Hematopoietic multipotent progenitor cell treated with erythropoietin and hydrocortisone succinate and interleukin-3 and kit ligand, for 15 days (in vitro differentiated cells): ENCODE measurements at regions not wholly inside any gene's neighbourhood (a gene's known extent, or its start where the extent isn't known, plus 50 kb on each side); places are given as distances from the start of the nearest gene placed in this dataset.
"Not testable (repeated sequence)": the region's sequence is repeated elsewhere in the genome, so short reads cannot be mapped to it uniquely, and the experiment has no call there.

ENCODE experiments used
- DNase-seq: peaks from one replicate; pipeline ENCODE4 v3.0.0-alpha.2; 2015; ENCODE audit warnings: low spot score

GRCh38 chr2:63740943-63741342 lies 100.8 kb upstream of the UGP2 start:
- no peak for DNase-seq

GRCh38 chr2:63741884-63742579 lies 99.7 kb upstream of the UGP2 start:
- no peak for DNase-seq

GRCh38 chr2:63742580-63742976 lies 99.1 kb upstream of the UGP2 start:
- DNase-seq = no peak

- no peak for DNase-seq
Measured at GRCh38 chr2:63743170-63743981, 98.3 kb upstream of the UGP2 start.

GRCh38 chr2:63743982-63744966 lies 97.4 kb upstream of the UGP2 start:
- no peak for DNase-seq

- DNase-seq = not testable (repeated sequence)
Measured at GRCh38 chr2:63746548-63746947, 95.1 kb upstream of the UGP2 start.

GRCh38 chr2:63751901-63752300 lies 89.8 kb upstream of the UGP2 start:
- no peak for DNase-seq

- DNase-seq = no peak
Measured at GRCh38 chr2:63755216-63755615, 86.5 kb upstream of the UGP2 start.

GRCh38 chr2:63755965-63756364 lies 85.7 kb upstream of the UGP2 start:
- no peak for DNase-seq

GRCh38 chr2:63763391-63763941 lies 78.2 kb upstream of the UGP2 start:
- no peak for DNase-seq

- no peak for DNase-seq
Measured at GRCh38 chr2:63764630-63765029, 77.1 kb upstream of the UGP2 start.

GRCh38 chr2:63765117-63765516 lies 76.6 kb upstream of the UGP2 start:
- DNase-seq = no peak

- DNase-seq = no peak
Measured at GRCh38 chr2:63767307-63767706, 74.4 kb upstream of the UGP2 start.

GRCh38 chr2:63768051-63768450 lies 73.6 kb upstream of the UGP2 start:
- no peak for DNase-seq

- DNase-seq = no peak
Measured at GRCh38 chr2:63769915-63770314, 71.8 kb upstream of the UGP2 start.

GRCh38 chr2:63772061-63772460 lies 69.6 kb upstream of the UGP2 start:
- no peak for DNase-seq

GRCh38 chr2:63775191-63775590 lies 66.5 kb upstream of the UGP2 start:
- no peak for DNase-seq

GRCh38 chr2:63776382-63776781 lies 65.3 kb upstream of the UGP2 start:
- no peak for DNase-seq

GRCh38 chr2:63777816-63778215 lies 63.9 kb upstream of the UGP2 start:
- no peak for DNase-seq

- DNase-seq = no peak
Measured at GRCh38 chr2:63778391-63778790, 63.3 kb upstream of the UGP2 start.

GRCh38 chr2:63780518-63781155 lies 61.1 kb upstream of the UGP2 start:
- no peak for DNase-seq

GRCh38 chr2:63784461-63784860 lies 57.2 kb upstream of the UGP2 start:
- DNase-seq = no peak
